Upper lobe of left lung (tissue), 4 donors: ENCODE measurements at regions not wholly inside any gene's neighbourhood (a gene's known extent, or its start where the extent isn't known, plus 50 kb on each side); places are given as distances from the start of the nearest gene placed in this dataset.

Source experiments
- CTCF ChIP-seq, 6 experiments: fragments of 450-650 bp in 4 of 6; fragments of 200-600 bp in 2 of 6; sonication (generic) in 2 of 6; IDR thresholded peaks; one replicate each; pipeline ENCODE4 v1.5.1; 2016 to 2019; ENCODE audit warnings: antibody characterized with exemption in 6 of 6
- POLR2A ChIP-seq, 4 donors: fragments of 450-650 bp; IDR thresholded peaks; one replicate each; pipeline ENCODE4 v1.5.1; 2016 to 2017; ENCODE audit warnings: antibody characterized with exemption in 4 of 4, mild to moderate bottlenecking in 2 of 4
- POLR2AphosphoS5 ChIP-seq, 2 donors: sonication (generic); formaldehyde crosslinking; IDR thresholded peaks; one replicate each; pipeline ENCODE4 v1.5.1; 2017; ENCODE audit warnings: antibody characterized with exemption in 2 of 2

- TF ChIP-seq CTCF (IDR thresholded peaks at IDR 0.05): no peak
- TF ChIP-seq POLR2AphosphoS5 (IDR thresholded peaks at IDR 0.05): no peak
- TF ChIP-seq POLR2A (IDR thresholded peaks at IDR 0.05): no peak
These were observed 124.3 kb upstream of the SLC24A2 start for GRCh38 chr9:19913151-19913550.
